CD4-positive, alpha-beta memory T cell (primary cell): ENCODE measurements at regions not wholly inside any gene's neighbourhood (a gene's known extent, or its start where the extent isn't known, plus 50 kb on each side); places are given as distances from the start of the nearest gene placed in this dataset.
"Not testable (repeated sequence)": the region's sequence is repeated elsewhere in the genome, so short reads cannot be mapped to it uniquely, and the experiment has no call there.

ENCODE experiments used
- CTCF ChIA-PET: fragments of 350-600 bp; sonication (Branson Sonifier 250); formaldehyde crosslinking; loops from one replicate; lab custom pipeline; 2021; ENCODE audit warnings: inconsistent platforms; ENCODE audit not compliant: partially characterized antibody; lab: Charles Lee
- POLR2A ChIA-PET: fragments of 350-600 bp; sonication (Branson Sonifier 250); formaldehyde crosslinking; loops from one replicate; lab custom pipeline; 2021; ENCODE audit not compliant: partially characterized antibody; lab: Charles Lee
- DNase-seq, 5 donors: peaks; one replicate each; pipeline versions ENCODE4 v3.0.0 to v3.0.0-alpha.2; 2020 to 2022; ENCODE audit warnings: mixed read lengths in 1 of 5
- H3K27ac ChIP-seq: one replicate; pipeline ENCODE4 v1.7.0; 2013; ENCODE audit warnings: low read depth, low read length
- H3K27me3 ChIP-seq: 2 replicates; pipeline ENCODE4 v1.7.0; 2013; ENCODE audit warnings: mild to moderate bottlenecking, low read length, moderate library complexity; ENCODE audit not compliant: insufficient read depth
- H3K36me3 ChIP-seq: 2 replicates; pipeline ENCODE4 v1.7.0; 2013; ENCODE audit warnings: mild to moderate bottlenecking, low read length, moderate library complexity; ENCODE audit not compliant: insufficient read depth
- H3K4me1 ChIP-seq: 2 replicates; pipeline ENCODE4 v1.7.0; 2013; ENCODE audit warnings: mild to moderate bottlenecking, low read length, moderate library complexity; ENCODE audit not compliant: insufficient read depth
- H3K4me3 ChIP-seq, 2 donors: one replicate each; pipeline ENCODE4 v1.7.0; 2013; ENCODE audit warnings: low read length in 2 of 2, mild to moderate bottlenecking in 1 of 2
- H3K9me3 ChIP-seq, 2 donors: one replicate each; pipeline ENCODE4 v1.7.0; 2013; ENCODE audit warnings: low read length in 2 of 2, control low read depth in 1 of 2; ENCODE audit not compliant: control insufficient read depth in 1 of 2
- H3K27ac Mint-ChIP-seq, 7 donors: one replicate each; pipeline ENCODE4 v1.8.0; 2020 to 2021; ENCODE audit warnings: mixed read lengths in 7 of 7, mild to moderate bottlenecking in 6 of 7, inconsistent platforms in 3 of 7, moderate library complexity in 3 of 7
- H3K27me3 Mint-ChIP-seq, 2 donors: one replicate each; pipeline ENCODE4 v1.8.0; 2020 to 2021; ENCODE audit warnings: mixed read lengths in 2 of 2
- H3K36me3 Mint-ChIP-seq, 2 donors: one replicate each; pipeline ENCODE4 v1.8.0; 2020 to 2021; ENCODE audit warnings: mixed read lengths in 2 of 2, inconsistent platforms in 1 of 2, mild to moderate bottlenecking in 1 of 2
- H3K4me1 Mint-ChIP-seq, 4 donors: one replicate each; pipeline ENCODE4 v1.8.0; 2020 to 2021; ENCODE audit warnings: mixed read lengths in 4 of 4, mild to moderate bottlenecking in 1 of 4
- H3K4me3 Mint-ChIP-seq, 8 donors: one replicate each; pipeline ENCODE4 v1.8.0; 2020 to 2021; ENCODE audit warnings: mixed read lengths in 8 of 8, mild to moderate bottlenecking in 7 of 8, moderate library complexity in 6 of 8, inconsistent platforms in 3 of 8
- H3K9me3 Mint-ChIP-seq, 8 donors: one replicate each; pipeline ENCODE4 v1.8.0; 2020 to 2021; ENCODE audit warnings: mixed read lengths in 8 of 8, mild to moderate bottlenecking in 5 of 8, inconsistent platforms in 3 of 8, moderate library complexity in 1 of 8
- intact Hi-C: fragments of 100-400 bp; cut with micrococcal nuclease; formaldehyde crosslinking; loops from one replicate; pipeline ENCODE4 v1.15.1; 2023

- H3K36me3 ChIP-seq, H3K27me3 Mint-ChIP-seq, H3K9me3 ChIP-seq, H3K4me3 ChIP-seq, H3K4me3 Mint-ChIP-seq, H3K27ac Mint-ChIP-seq, intact Hi-C loops, H3K27ac ChIP-seq, POLR2A ChIA-PET, CTCF ChIA-PET, DNase-seq, H3K9me3 Mint-ChIP-seq, H3K27me3 ChIP-seq, H3K36me3 Mint-ChIP-seq, H3K4me1 Mint-ChIP-seq, H3K4me1 ChIP-seq: not testable (repeated sequence)
These were observed 77.9 kb upstream of the FAM204A start for GRCh38 chr10:118420049-118420448.

GRCh38 chr10:118412932-118413331 is 70.8 kb upstream of the FAM204A start:
- intact Hi-C loops = no loop called here
- H3K4me1 ChIP-seq = no peaks in the 10 kb centered on the region
- Mint-ChIP-seq H3K36me3 (no peaks in the 10 kb centered on the region), H3K4me3 (no peak overlapping the region), H3K27me3 (peaks cover 6 to 23% of the 10 kb centered on the region in 2 donors), H3K9me3 (no peaks in the 10 kb centered on the region), H3K27ac (no peak overlapping the region), H3K4me1 (no peaks in the 10 kb centered on the region)
- H3K27ac ChIP-seq = no peak overlapping the region
- H3K27me3 ChIP-seq = no peaks in the 10 kb centered on the region
- no peak for DNase-seq
- ChIA-PET POLR2A (no interaction called here), CTCF (interaction anchor here (0.7 to 2.1 kb wide), 2 partner anchors 10 to 397 kb away, joined by 3 to 7 read pairs; no protein-coding TSS in a partner anchor)
- no peaks in the 10 kb centered on the region for H3K9me3 ChIP-seq
- no peak overlapping the region for H3K4me3 ChIP-seq
- no peaks in the 10 kb centered on the region for H3K36me3 ChIP-seq

GRCh38 chr10:118412132-118412760 is 70.1 kb upstream of the FAM204A start:
- DNase-seq = no peak
- Mint-ChIP-seq H3K9me3 (no peaks in the 10 kb centered on the region), H3K27me3 (peaks cover 10 to 24% of the 10 kb centered on the region in 2 donors), H3K27ac (no peak overlapping the region), H3K4me1 (no peaks in the 10 kb centered on the region), H3K36me3 (no peaks in the 10 kb centered on the region), H3K4me3 (no peak overlapping the region)
- Histone ChIP-seq H3K36me3 (no peaks in the 10 kb centered on the region), H3K27ac (no peak overlapping the region), H3K27me3 (no peaks in the 10 kb centered on the region), H3K4me1 (no peaks in the 10 kb centered on the region), H3K9me3 (no peaks in the 10 kb centered on the region), H3K4me3 (no peak overlapping the region)
- ChIA-PET POLR2A (no interaction called here), CTCF (interaction anchor here (0.7 to 2.1 kb wide), 2 partner anchors 11 to 397 kb away, joined by 3 to 7 read pairs; no protein-coding TSS in a partner anchor)
- intact Hi-C loops = no loop called here

GRCh38 chr10:118409295-118409694 is 67.2 kb upstream of the FAM204A start:
- Mint-ChIP-seq H3K4me1 (no peaks in the 10 kb centered on the region), H3K4me3 (no peak overlapping the region), H3K9me3 (no peaks in the 10 kb centered on the region), H3K27ac (no peak overlapping the region), H3K36me3 (no peaks in the 10 kb centered on the region), H3K27me3 (peaks cover 14 to 19% of the 10 kb centered on the region in 2 donors)
- no peak for DNase-seq
- Histone ChIP-seq H3K9me3 (no peaks in the 10 kb centered on the region), H3K4me3 (no peak overlapping the region), H3K27ac (no peak overlapping the region), H3K4me1 (no peaks in the 10 kb centered on the region), H3K36me3 (no peaks in the 10 kb centered on the region), H3K27me3 (no peaks in the 10 kb centered on the region)
- ChIA-PET CTCF (no interaction called here), POLR2A (no interaction called here)
- intact Hi-C loops = no loop called here

- no peak overlapping the region for H3K4me3 Mint-ChIP-seq
- CTCF ChIA-PET = no interaction called here
- no peaks in the 10 kb centered on the region for H3K9me3 Mint-ChIP-seq
- Histone ChIP-seq H3K4me3 (no peak overlapping the region), H3K4me1 (no peaks in the 10 kb centered on the region), H3K9me3 (no peaks in the 10 kb centered on the region), H3K27me3 (no peaks in the 10 kb centered on the region), H3K36me3 (no peaks in the 10 kb centered on the region), H3K27ac (no peak overlapping the region)
- no peak for DNase-seq
- H3K27ac Mint-ChIP-seq = no peak overlapping the region
- intact Hi-C loops = no loop called here
- H3K36me3 Mint-ChIP-seq = no peaks in the 10 kb centered on the region
- POLR2A ChIA-PET = no interaction called here
- H3K4me1 Mint-ChIP-seq = no peaks in the 10 kb centered on the region
- peaks cover 14 to 20% of the 10 kb centered on the region in 2 donors for H3K27me3 Mint-ChIP-seq
These were observed 66.1 kb upstream of the FAM204A start for GRCh38 chr10:118408181-118408580.

GRCh38 chr10:118407777-118408176 is 65.7 kb upstream of the FAM204A start:
- Mint-ChIP-seq H3K27me3 (peaks cover 15 to 17% of the 10 kb centered on the region in 2 donors), H3K27ac (no peak overlapping the region), H3K9me3 (no peaks in the 10 kb centered on the region), H3K4me3 (no peak overlapping the region), H3K4me1 (no peaks in the 10 kb centered on the region), H3K36me3 (no peaks in the 10 kb centered on the region)
- no peaks in the 10 kb centered on the region for H3K4me1 ChIP-seq
- no peaks in the 10 kb centered on the region for H3K9me3 ChIP-seq
- CTCF ChIA-PET = no interaction called here
- DNase-seq = no peak
- no peak overlapping the region for H3K27ac ChIP-seq
- H3K36me3 ChIP-seq = no peaks in the 10 kb centered on the region
- POLR2A ChIA-PET = no interaction called here
- no peak overlapping the region for H3K4me3 ChIP-seq
- intact Hi-C loops = no loop called here
- no peaks in the 10 kb centered on the region for H3K27me3 ChIP-seq

GRCh38 chr10:118407026-118407425 is 64.9 kb upstream of the FAM204A start:
- Histone ChIP-seq H3K27me3 (no peaks in the 10 kb centered on the region), H3K9me3 (no peaks in the 10 kb centered on the region), H3K4me3 (no peak overlapping the region), H3K36me3 (no peaks in the 10 kb centered on the region), H3K4me1 (no peaks in the 10 kb centered on the region), H3K27ac (no peak overlapping the region)
- POLR2A ChIA-PET = no interaction called here
- CTCF ChIA-PET = no interaction called here
- intact Hi-C loops = no loop called here
- peaks cover 0 to 3% (median 0%) of the 10 kb centered on the region in 8 donors for H3K9me3 Mint-ChIP-seq
- H3K4me3 Mint-ChIP-seq = no peak overlapping the region
- H3K4me1 Mint-ChIP-seq = no peaks in the 10 kb centered on the region
- peaks cover 15 to 16% of the 10 kb centered on the region in 2 donors for H3K27me3 Mint-ChIP-seq
- H3K27ac Mint-ChIP-seq = no peak overlapping the region
- H3K36me3 Mint-ChIP-seq = no peaks in the 10 kb centered on the region
- DNase-seq = no peak
